Activated CD8-positive, alpha-beta T cell treated with anti-CD3 and anti-CD28 coated beads, Interleukin-2, amount 10 ng/mL, durations not matched to agents 7 days and 5 days (primary cell): ENCODE measurements at regions not wholly inside any gene's neighbourhood (a gene's known extent, or its start where the extent isn't known, plus 50 kb on each side); places are given as distances from the start of the nearest gene placed in this dataset.

Experiments used
- ATAC-seq: fragments of 150-1000 bp; cut with Tn5 transposase; one replicate; pipeline ENCODE4 v1.10.0; 2021; ENCODE audit warnings: moderate library complexity
- CTCF ChIA-PET: fragments of 350-600 bp; sonication (Branson Sonifier 250); formaldehyde crosslinking; loops from one replicate; lab custom pipeline; 2021; ENCODE audit warnings: antibody characterized with exemption; lab: Charles Lee
- POLR2A ChIA-PET: fragments of 350-600 bp; sonication (Branson Sonifier 250); formaldehyde crosslinking; loops from one replicate; lab custom pipeline; 2021; ENCODE audit warnings: antibody characterized with exemption; lab: Charles Lee
- DNase-seq: peaks from one replicate; pipeline ENCODE4 v3.0.0-alpha.2; 2020
- H3K27ac Mint-ChIP-seq: one replicate; pipeline ENCODE4 v1.8.0; 2021; ENCODE audit warnings: mild to moderate bottlenecking, mixed read lengths
- H3K27me3 Mint-ChIP-seq: one replicate; pipeline ENCODE4 v1.8.0; 2021; ENCODE audit warnings: low read depth, mixed read lengths
- H3K36me3 Mint-ChIP-seq: one replicate; pipeline ENCODE4 v1.8.0; 2021; ENCODE audit warnings: low read depth, mixed read lengths
- H3K4me1 Mint-ChIP-seq: one replicate; pipeline ENCODE4 v1.8.0; 2021; ENCODE audit warnings: low read depth, mixed read lengths
- H3K4me3 Mint-ChIP-seq: one replicate; pipeline ENCODE4 v1.8.0; 2021; ENCODE audit warnings: mild to moderate bottlenecking, mixed read lengths
- H3K9me3 Mint-ChIP-seq: one replicate; pipeline ENCODE4 v1.8.0; 2022; ENCODE audit warnings: mixed read lengths; ENCODE audit not compliant: insufficient read depth

GRCh38 chr5:35502206-35502605, 115.5 kb upstream of the SPEF2 start:
- H3K4me3 Mint-ChIP-seq: no peak overlapping the region
- CTCF ChIA-PET: no interaction called here
- peaks cover 7% of the 10 kb centered on the region for H3K9me3 Mint-ChIP-seq
- POLR2A ChIA-PET: no interaction called here
- DNase-seq (no peak), ATAC-seq (no peak)
- no peaks in the 10 kb centered on the region for H3K36me3 Mint-ChIP-seq
- H3K4me1 Mint-ChIP-seq: no peaks in the 10 kb centered on the region
- no peaks in the 10 kb centered on the region for H3K27me3 Mint-ChIP-seq
- H3K27ac Mint-ChIP-seq: no peak overlapping the region

DNA sequence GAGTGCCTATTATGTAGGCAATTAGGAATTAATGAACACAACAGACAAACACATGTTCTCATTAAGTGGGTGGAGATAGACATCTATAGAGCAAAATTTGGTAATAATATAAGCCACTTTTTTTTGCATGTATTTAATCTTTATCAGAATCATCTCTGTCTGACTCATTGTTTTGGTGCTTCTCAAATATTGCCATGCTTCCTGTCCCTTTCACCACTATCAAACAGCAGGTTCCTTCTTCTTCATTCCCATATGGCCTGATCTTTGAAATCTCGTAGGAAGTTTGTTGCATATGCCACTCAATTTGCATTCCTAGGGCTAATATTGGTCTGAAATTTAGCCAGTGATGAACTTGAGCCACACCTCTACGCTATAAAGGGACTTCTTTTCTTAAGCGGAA, 128.9 kb upstream of the SPEF2 start:
- H3K9me3 Mint-ChIP-seq: no peaks in the 10 kb centered on the region
- H3K4me1 Mint-ChIP-seq: no peaks in the 10 kb centered on the region
- ChIA-PET CTCF (no interaction called here), POLR2A (no interaction called here)
- no peaks in the 10 kb centered on the region for H3K27me3 Mint-ChIP-seq
- no peak overlapping the region for H3K27ac Mint-ChIP-seq
- no peaks in the 10 kb centered on the region for H3K36me3 Mint-ChIP-seq
- no peak for ATAC-seq
- no peak for DNase-seq
- H3K4me3 Mint-ChIP-seq: no peak overlapping the region

GRCh38 chr5:35488055-35488454, 129.6 kb upstream of the SPEF2 start:
- no peak overlapping the region for H3K4me3 Mint-ChIP-seq
- H3K36me3 Mint-ChIP-seq: no peaks in the 10 kb centered on the region
- CTCF ChIA-PET: no interaction called here
- no peaks in the 10 kb centered on the region for H3K9me3 Mint-ChIP-seq
- no peaks in the 10 kb centered on the region for H3K27me3 Mint-ChIP-seq
- POLR2A ChIA-PET: no interaction called here
- ATAC-seq (no peak), DNase-seq (no peak)
- no peaks in the 10 kb centered on the region for H3K4me1 Mint-ChIP-seq
- H3K27ac Mint-ChIP-seq: no peak overlapping the region

GRCh38 chr5:35487233-35488025, 130.2 kb upstream of the SPEF2 start:
- ChIA-PET POLR2A (no interaction called here), CTCF (no interaction called here)
- Mint-ChIP-seq H3K4me3 (no peak overlapping the region), H3K27ac (no peak overlapping the region), H3K36me3 (no peaks in the 10 kb centered on the region), H3K9me3 (no peaks in the 10 kb centered on the region), H3K4me1 (no peaks in the 10 kb centered on the region), H3K27me3 (no peaks in the 10 kb centered on the region)
- ATAC-seq (no peak), DNase-seq (no peak)

DNA sequence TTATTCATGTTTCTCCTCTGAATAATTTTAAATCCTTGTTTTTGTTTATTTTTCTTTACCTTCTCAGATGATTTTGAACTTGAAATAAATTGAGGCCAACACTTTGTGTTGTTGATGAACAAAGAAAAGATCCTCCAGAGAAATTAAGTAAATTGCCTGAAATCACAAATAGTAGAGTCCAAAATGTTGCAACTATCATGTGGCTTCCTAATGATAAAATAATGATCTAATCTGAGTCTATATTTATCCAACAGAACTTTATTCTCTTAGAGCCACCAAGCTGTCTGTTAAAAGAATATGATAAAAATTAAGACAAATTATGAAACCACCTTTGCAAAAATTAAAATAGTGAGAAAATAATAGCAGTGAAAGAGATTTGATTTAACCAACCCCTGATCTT, 132.2 kb upstream of the SPEF2 start:
- Mint-ChIP-seq H3K36me3 (no peaks in the 10 kb centered on the region), H3K27me3 (no peaks in the 10 kb centered on the region), H3K9me3 (no peaks in the 10 kb centered on the region), H3K4me3 (no peak overlapping the region), H3K4me1 (no peaks in the 10 kb centered on the region), H3K27ac (no peak overlapping the region)
- POLR2A ChIA-PET: no interaction called here
- ATAC-seq (no peak), DNase-seq (no peak)
- CTCF ChIA-PET: no interaction called here

DNA sequence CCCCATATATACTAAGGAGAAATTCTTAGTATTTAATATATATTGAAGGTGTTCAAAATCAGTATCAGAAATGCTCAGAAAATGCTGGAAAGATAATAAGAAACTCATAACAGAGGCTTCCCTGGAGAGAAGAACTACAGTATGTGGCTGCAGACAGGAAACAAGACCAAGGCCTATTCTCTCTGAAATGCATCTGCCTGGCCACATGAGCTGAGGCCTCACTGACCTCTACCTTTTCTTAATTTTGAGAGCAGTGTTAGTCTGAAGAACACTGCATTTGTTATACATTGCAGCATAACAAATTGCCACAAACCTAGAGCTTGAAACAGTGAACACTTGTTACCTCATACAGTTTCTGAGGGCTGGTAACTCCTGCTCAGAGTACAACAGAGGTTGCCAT, 133.4 kb upstream of the SPEF2 start:
- Mint-ChIP-seq H3K27me3 (no peaks in the 10 kb centered on the region), H3K9me3 (peaks cover 6% of the 10 kb centered on the region), H3K4me1 (peaks cover 8% of the 10 kb centered on the region), H3K27ac (no peak overlapping the region), H3K36me3 (peaks cover 9% of the 10 kb centered on the region), H3K4me3 (no peak overlapping the region)
- no peak for ATAC-seq
- ChIA-PET CTCF (no interaction called here), POLR2A (no interaction called here)
- no peak for DNase-seq

DNA sequence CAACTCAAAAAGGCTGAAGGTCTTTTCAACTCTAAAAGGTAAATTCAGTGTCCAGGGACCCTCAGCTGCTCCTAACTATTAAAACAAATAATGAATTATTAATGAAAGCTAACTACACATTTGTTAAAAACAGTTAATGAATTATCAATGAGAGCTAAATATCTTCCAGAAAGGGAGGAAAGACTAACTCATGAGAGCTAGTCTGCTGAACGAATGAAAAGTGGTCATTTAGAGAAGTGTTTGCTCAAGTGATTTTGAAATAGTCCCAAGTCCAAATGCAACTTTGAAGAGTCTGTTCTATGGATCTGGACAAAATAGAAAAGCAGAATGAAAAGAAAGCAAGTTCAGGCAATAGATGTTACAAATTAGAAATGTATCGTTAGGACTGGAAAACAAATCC, 133.9 kb upstream of the SPEF2 start:
- Mint-ChIP-seq H3K4me3 (no peak overlapping the region), H3K27ac (no peak overlapping the region), H3K4me1 (peaks cover 11% of the 10 kb centered on the region), H3K27me3 (no peaks in the 10 kb centered on the region), H3K36me3 (peaks cover 12% of the 10 kb centered on the region), H3K9me3 (peaks cover 6% of the 10 kb centered on the region)
- CTCF ChIA-PET: no interaction called here
- DNase-seq (no peak), ATAC-seq (no peak)
- POLR2A ChIA-PET: no interaction called here

GRCh38 chr5:35483191-35483590, 134.5 kb upstream of the SPEF2 start:
- ATAC-seq (no peak), DNase-seq (no peak)
- peaks cover 11% of the 10 kb centered on the region for H3K4me1 Mint-ChIP-seq
- H3K27me3 Mint-ChIP-seq: no peaks in the 10 kb centered on the region
- no peak overlapping the region for H3K27ac Mint-ChIP-seq
- H3K9me3 Mint-ChIP-seq: peaks cover 6% of the 10 kb centered on the region
- ChIA-PET POLR2A (no interaction called here), CTCF (no interaction called here)
- H3K4me3 Mint-ChIP-seq: no peak overlapping the region
- peaks cover 15% of the 10 kb centered on the region for H3K36me3 Mint-ChIP-seq

GRCh38 chr5:35482167-35482755, 135.4 kb upstream of the SPEF2 start:
- Mint-ChIP-seq H3K27ac (no peak overlapping the region), H3K36me3 (peaks cover 15% of the 10 kb centered on the region), H3K9me3 (peaks cover 6% of the 10 kb centered on the region), H3K27me3 (no peaks in the 10 kb centered on the region), H3K4me3 (no peak overlapping the region), H3K4me1 (peaks cover 11% of the 10 kb centered on the region)
- DNase-seq: no peak
- POLR2A ChIA-PET: no interaction called here
- ATAC-seq: no peak
- CTCF ChIA-PET: no interaction called here

- peak; percentile 87 for ATAC-seq
- H3K9me3 Mint-ChIP-seq: peaks cover 6% of the 10 kb centered on the region
- peaks cover 15% of the 10 kb centered on the region for H3K36me3 Mint-ChIP-seq
- H3K27me3 Mint-ChIP-seq: no peaks in the 10 kb centered on the region
- DNase-seq: no peak
- H3K4me3 Mint-ChIP-seq: peak overlapping the region; percentile 65
- CTCF ChIA-PET: interaction anchor here (0.6 to 1.4 kb wide), 6 partner anchors 13 to 476 kb away, joined by 3 to 4 read pairs (median 3); partner anchors contain the start of gene SPEF2
- H3K4me1 Mint-ChIP-seq: peaks cover 11% of the 10 kb centered on the region
- POLR2A ChIA-PET: interaction anchor here (0.6 to 0.9 kb wide), 3 partner anchors 139 to 403 kb away, joined by 3 read pairs; no protein-coding TSS in a partner anchor
- peak overlapping the region; percentile 84 for H3K27ac Mint-ChIP-seq
Measured at GRCh38 chr5:35478856-35479682, 138.6 kb upstream of the SPEF2 start.

GRCh38 chr5:35477911-35478310, 139.8 kb upstream of the SPEF2 start:
- Mint-ChIP-seq H3K9me3 (peaks cover 6% of the 10 kb centered on the region), H3K4me1 (peaks cover 11% of the 10 kb centered on the region), H3K4me3 (no peak overlapping the region), H3K36me3 (peaks cover 15% of the 10 kb centered on the region), H3K27ac (no peak overlapping the region), H3K27me3 (peaks cover 2% of the 10 kb centered on the region)
- ATAC-seq (no peak), DNase-seq (no peak)
- POLR2A ChIA-PET: no interaction called here
- CTCF ChIA-PET: no interaction called here

GRCh38 chr5:35477321-35477720, 140.3 kb upstream of the SPEF2 start:
- DNase-seq (no peak), ATAC-seq (no peak)
- Mint-ChIP-seq H3K4me3 (no peak overlapping the region), H3K4me1 (peaks cover 11% of the 10 kb centered on the region), H3K27ac (no peak overlapping the region), H3K27me3 (peaks cover 2% of the 10 kb centered on the region), H3K36me3 (peaks cover 15% of the 10 kb centered on the region), H3K9me3 (peaks cover 6% of the 10 kb centered on the region)
- ChIA-PET CTCF (no interaction called here), POLR2A (no interaction called here)
